Colonic mucosa (tissue), 4 donors: ENCODE measurements at regions not wholly inside any gene's neighbourhood (a gene's known extent, or its start where the extent isn't known, plus 50 kb on each side); places are given as distances from the start of the nearest gene placed in this dataset.

Experiments
- DNase-seq: peaks from one replicate; pipeline ENCODE4 v3.0.0-alpha.2; 2020
- H3K27ac ChIP-seq: fragments of 200-600 bp; one replicate; pipeline ENCODE4 v1.8.0; 2021
- H3K27me3 ChIP-seq: fragments of 200-600 bp; one replicate; pipeline ENCODE4 v1.8.0; 2021
- H3K36me3 ChIP-seq: fragments of 200-600 bp; one replicate; pipeline ENCODE4 v1.8.0; 2021
- H3K4me1 ChIP-seq: fragments of 200-600 bp; one replicate; pipeline ENCODE4 v1.8.0; 2021; ENCODE audit warnings: mild to moderate bottlenecking
- H3K4me3 ChIP-seq: fragments of 200-600 bp; one replicate; pipeline ENCODE4 v1.8.0; 2021
- H3K9ac ChIP-seq, 2 donors: one replicate each; pipeline ENCODE4 v1.7.0; 2013; ENCODE audit warnings: control low read depth in 2 of 2, low read depth in 2 of 2, low read length in 2 of 2
- H3K9me3 ChIP-seq: fragments of 200-600 bp; one replicate; pipeline ENCODE4 v1.8.0; 2021
- intact Hi-C: fragments of 100-400 bp; cut with DNase I; formaldehyde crosslinking; loops from one replicate; pipeline ENCODE4 v1.14.1; 2022
- TF ChIP-seq, protein P1 (sequence below): fragments of 200-600 bp; IDR thresholded peaks from one replicate; pipeline ENCODE4 v1.8.0; 2022; ENCODE audit warnings: antibody characterized with exemption, mild to moderate bottlenecking
- donor health status: healthy.
- donor health status: DM: no; HTN: no; CAD: no.
- donor health status: DM: no; HTN: no; CAD: no.

DNA sequence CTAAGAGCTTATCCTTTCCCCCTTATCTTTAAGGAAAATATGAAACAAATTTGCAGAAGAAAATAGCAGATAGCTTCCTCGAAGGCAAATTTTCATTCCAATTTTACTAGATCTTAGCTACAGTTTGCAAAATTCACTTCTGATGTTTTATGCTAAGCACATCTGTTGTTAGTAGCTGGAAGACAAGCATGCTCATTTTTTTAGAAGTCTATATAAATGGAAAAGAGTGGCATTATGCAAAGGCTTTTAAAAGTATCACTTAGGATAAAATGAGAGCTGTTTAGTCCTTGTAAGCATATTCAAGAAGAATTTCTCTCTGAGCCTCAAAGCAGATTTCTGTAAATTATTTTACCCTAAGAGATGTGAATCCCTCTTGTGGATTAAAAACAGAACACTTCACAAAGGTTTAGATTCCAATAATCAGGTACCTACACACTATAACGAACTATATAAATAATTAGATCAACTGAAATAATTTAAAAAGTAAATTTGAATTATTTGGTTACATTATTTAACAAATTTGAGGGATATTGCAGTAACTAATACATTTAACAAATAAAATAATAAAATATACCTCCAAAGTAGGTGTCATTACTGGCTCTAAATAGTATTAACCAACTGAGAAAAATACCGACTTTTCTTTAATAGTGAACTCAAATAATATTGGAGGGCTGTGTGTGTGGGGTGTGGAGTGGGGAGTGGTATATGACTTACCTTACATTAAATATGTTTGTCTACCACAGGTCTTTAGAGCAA, 307.1 kb downstream of the SEMA3D start:
- TF ChIP-seq, protein P1, sequence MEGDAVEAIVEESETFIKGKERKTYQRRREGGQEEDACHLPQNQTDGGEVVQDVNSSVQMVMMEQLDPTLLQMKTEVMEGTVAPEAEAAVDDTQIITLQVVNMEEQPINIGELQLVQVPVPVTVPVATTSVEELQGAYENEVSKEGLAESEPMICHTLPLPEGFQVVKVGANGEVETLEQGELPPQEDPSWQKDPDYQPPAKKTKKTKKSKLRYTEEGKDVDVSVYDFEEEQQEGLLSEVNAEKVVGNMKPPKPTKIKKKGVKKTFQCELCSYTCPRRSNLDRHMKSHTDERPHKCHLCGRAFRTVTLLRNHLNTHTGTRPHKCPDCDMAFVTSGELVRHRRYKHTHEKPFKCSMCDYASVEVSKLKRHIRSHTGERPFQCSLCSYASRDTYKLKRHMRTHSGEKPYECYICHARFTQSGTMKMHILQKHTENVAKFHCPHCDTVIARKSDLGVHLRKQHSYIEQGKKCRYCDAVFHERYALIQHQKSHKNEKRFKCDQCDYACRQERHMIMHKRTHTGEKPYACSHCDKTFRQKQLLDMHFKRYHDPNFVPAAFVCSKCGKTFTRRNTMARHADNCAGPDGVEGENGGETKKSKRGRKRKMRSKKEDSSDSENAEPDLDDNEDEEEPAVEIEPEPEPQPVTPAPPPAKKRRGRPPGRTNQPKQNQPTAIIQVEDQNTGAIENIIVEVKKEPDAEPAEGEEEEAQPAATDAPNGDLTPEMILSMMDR: no peak
- H3K4me3 ChIP-seq: no peak overlapping the region
- intact Hi-C loops: no loop called here

DNA sequence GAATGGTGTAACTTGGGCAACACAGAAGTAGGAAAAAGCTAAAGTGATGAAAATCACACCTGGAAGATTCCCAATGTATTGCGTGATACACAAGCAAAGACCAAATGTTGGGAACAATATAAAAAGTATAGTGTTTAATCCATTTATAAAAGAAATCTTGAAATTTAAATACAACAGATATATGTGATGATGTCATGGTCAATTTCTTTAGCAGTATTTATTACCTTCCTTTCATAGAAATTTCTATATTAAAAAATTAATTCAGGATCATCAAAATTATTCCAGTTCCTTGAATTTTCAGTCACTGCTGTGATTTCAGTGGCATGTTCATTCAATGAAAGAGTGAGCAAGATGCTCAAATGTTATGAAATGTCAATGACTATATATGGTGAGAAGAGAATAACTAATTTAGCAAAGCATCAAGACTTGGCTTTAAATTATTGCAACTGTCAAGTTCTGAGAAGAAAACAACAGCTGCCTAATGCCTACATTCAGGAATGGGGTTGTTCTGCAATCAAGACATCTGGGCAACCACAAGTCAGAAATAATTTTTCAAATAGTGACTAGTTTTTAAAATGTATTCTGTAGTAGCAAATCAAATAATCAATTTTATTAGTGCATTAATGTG, 308.8 kb downstream of the SEMA3D start:
- H3K4me3 ChIP-seq: no peak overlapping the region
- no peak overlapping the region for H3K9ac ChIP-seq
- H3K9me3 ChIP-seq: no peaks in the 10 kb centered on the region
- no peaks in the 10 kb centered on the region for H3K27me3 ChIP-seq
- no peaks in the 10 kb centered on the region for H3K4me1 ChIP-seq
- TF ChIP-seq, protein P1: no peak
- intact Hi-C loops: no loop called here
- DNase-seq: no peak
- no peaks in the 10 kb centered on the region for H3K36me3 ChIP-seq
- H3K27ac ChIP-seq: no peak overlapping the region

More for the DNA sequence above, 307.1 kb downstream of the SEMA3D start:
- Histone ChIP-seq H3K9me3 (no peaks in the 10 kb centered on the region), H3K27me3 (no peaks in the 10 kb centered on the region), H3K36me3 (no peaks in the 10 kb centered on the region), H3K4me1 (no peaks in the 10 kb centered on the region), H3K9ac (no peak overlapping the region), H3K27ac (no peak overlapping the region)
- no peak for DNase-seq

DNA sequence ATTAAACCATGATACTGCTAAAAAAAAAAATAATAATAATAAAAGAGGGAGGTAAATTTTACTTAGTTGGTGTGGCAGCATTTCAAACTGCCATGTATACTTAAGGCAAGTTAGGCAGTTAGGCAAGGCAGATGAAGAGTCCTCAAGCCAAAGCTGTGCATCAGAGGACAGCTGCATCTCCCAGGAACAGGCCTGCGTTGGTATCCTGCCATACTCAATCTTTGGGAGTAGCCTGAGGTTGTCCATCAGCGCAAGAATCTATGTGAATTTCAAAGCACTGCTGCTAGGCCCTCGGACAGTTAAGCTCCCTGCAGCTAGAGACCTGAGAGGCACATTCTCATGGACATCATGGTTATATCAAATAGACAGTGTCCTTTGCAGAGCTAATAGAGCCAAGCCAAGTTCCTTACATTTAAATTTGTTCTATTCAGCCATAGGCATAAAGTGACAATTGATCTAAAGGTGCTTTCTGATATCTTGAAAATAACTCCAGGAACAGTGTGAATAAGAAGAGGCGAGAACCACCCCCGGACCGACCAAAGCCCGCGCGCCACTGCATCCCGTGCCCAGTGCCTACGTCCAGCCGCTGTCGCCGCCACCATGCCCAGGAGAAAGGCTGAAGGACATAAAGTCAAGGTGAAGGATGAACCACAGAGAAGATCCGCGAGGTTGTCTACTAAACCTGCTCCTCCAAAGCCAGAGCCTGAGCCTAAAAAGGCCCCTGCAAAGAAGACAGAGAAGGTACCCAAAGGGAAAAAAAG, 310.6 kb downstream of the SEMA3D start:
- Histone ChIP-seq H3K27ac (no peak overlapping the region), H3K27me3 (no peaks in the 10 kb centered on the region), H3K4me3 (no peak overlapping the region), H3K36me3 (no peaks in the 10 kb centered on the region), H3K4me1 (no peaks in the 10 kb centered on the region), H3K9me3 (no peaks in the 10 kb centered on the region), H3K9ac (no peak overlapping the region)
- DNase-seq: no peak
- intact Hi-C loops: no loop called here
- TF ChIP-seq, protein P1: no peak

DNA sequence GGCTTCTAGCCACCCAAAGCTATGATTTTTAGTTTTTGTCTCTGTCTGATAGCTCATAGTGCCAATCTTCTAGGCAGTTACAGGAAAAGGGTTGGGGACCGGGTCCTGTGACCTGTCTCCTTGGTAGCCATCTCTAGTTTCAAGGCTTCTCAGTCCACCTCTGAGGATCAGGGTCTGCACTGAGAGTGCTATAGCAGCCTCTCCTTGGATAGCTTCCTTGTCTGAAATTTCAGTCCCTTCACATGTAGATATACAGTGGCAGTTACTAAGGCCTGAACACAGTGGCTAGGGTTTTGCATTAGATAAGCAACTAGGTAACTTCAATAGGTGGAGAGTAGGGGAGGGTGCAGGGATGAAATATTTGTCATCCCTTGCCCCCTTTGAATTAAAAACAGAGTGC, 321.3 kb downstream of the SEMA3D start:
- no peak for DNase-seq
- H3K9ac ChIP-seq: no peak overlapping the region
- no peak overlapping the region for H3K27ac ChIP-seq
- H3K36me3 ChIP-seq: no peaks in the 10 kb centered on the region
- intact Hi-C loops: no loop called here
- TF ChIP-seq, protein P1: no peak
- H3K4me1 ChIP-seq: no peaks in the 10 kb centered on the region
- no peak overlapping the region for H3K4me3 ChIP-seq
- no peaks in the 10 kb centered on the region for H3K27me3 ChIP-seq
- no peaks in the 10 kb centered on the region for H3K9me3 ChIP-seq

DNA sequence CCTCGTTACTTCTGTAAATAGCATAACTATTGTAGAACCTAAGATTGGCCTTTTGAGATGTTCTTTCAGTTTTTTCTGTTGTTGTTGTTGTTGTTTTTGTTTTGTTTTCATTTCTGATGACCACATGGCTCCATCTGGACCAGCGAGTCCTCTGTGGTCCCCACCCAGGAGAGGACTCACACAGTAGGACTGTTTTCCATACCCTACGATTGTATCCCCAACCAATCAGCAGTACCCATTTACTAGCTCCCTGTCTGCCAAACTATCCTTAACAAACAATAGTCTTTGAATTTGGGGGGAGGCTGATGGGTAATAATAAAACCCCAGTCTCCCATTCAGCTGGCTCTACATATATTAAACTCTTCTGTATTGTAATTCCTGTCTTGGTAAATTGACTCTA, 329.5 kb downstream of the SEMA3D start:
- Histone ChIP-seq H3K36me3 (no peaks in the 10 kb centered on the region), H3K9ac (no peak overlapping the region), H3K27ac (no peak overlapping the region), H3K27me3 (no peaks in the 10 kb centered on the region), H3K9me3 (no peaks in the 10 kb centered on the region), H3K4me3 (no peak overlapping the region), H3K4me1 (no peaks in the 10 kb centered on the region)
- TF ChIP-seq, protein P1: no peak
- intact Hi-C loops: no loop called here
- DNase-seq: no peak
